Spleen (tissue), 11 donors: ENCODE measurements at regions not wholly inside any gene's neighbourhood (a gene's known extent, or its start where the extent isn't known, plus 50 kb on each side); places are given as distances from the start of the nearest gene placed in this dataset.

Experiments
- DNase-seq: peaks from one replicate; pipeline ENCODE4 v3.0.0-alpha.2; 2020
- H3K27ac ChIP-seq, 8 donors: fragments of 200-600 bp; sonication (generic) in 7 of 8; 1 replicate in 4 of 8; 2 replicates in 4 of 8; pipeline versions ENCODE4 v1.5.0 to v1.8.0; 2016 to 2021; ENCODE audit warnings: inconsistent platforms in 4 of 8, mild to moderate bottlenecking in 4 of 8, moderate library complexity in 1 of 8
- H3K27me3 ChIP-seq, 7 donors: fragments of 200-600 bp; sonication (generic) in 6 of 7; replicated peaks in 1 of 7; 1 replicate in 4 of 7; 2 replicates in 3 of 7; pipeline versions ENCODE4 v1.5.0 to v1.8.0; 2016 to 2021; ENCODE audit warnings: inconsistent platforms in 3 of 7, mild to moderate bottlenecking in 1 of 7
- H3K36me3 ChIP-seq, 6 donors: fragments of 200-600 bp; sonication (generic) in 5 of 6; 1 replicate in 4 of 6; 2 replicates in 2 of 6; pipeline versions ENCODE4 v1.5.0 to v1.8.0; 2016 to 2021; ENCODE audit warnings: inconsistent platforms in 2 of 6
- H3K4me1 ChIP-seq, 6 donors: fragments of 200-600 bp; sonication (generic) in 5 of 6; 1 replicate in 3 of 6; 2 replicates in 3 of 6; pipeline versions ENCODE4 v1.5.0 to v1.8.0; 2016 to 2021; ENCODE audit warnings: inconsistent platforms in 3 of 6
- H3K4me3 ChIP-seq, 8 donors: fragments of 200-600 bp; sonication (generic) in 7 of 8; 1 replicate in 4 of 8; 2 replicates in 4 of 8; pipeline versions ENCODE4 v1.5.0 to v1.8.0; 2016 to 2021; ENCODE audit warnings: inconsistent platforms in 4 of 8, mild to moderate bottlenecking in 4 of 8, moderate library complexity in 2 of 8
- H3K9me3 ChIP-seq, 8 donors: fragments of 200-600 bp; sonication (generic) in 7 of 8; 1 replicate in 4 of 8; 2 replicates in 4 of 8; pipeline versions ENCODE4 v1.5.0 to v1.8.0; 2016 to 2021; ENCODE audit warnings: inconsistent platforms in 4 of 8
- POLR2A ChIP-seq, 3 donors: fragments of 450-650 bp; IDR thresholded peaks; one replicate each; pipeline ENCODE4 v1.5.1; 2017; ENCODE audit warnings: antibody characterized with exemption in 3 of 3, mild to moderate bottlenecking in 1 of 3
- POLR2AphosphoS5 ChIP-seq, 3 donors: sonication (generic); formaldehyde crosslinking; IDR thresholded peaks; one replicate each; pipeline ENCODE4 v1.5.1; 2017; ENCODE audit warnings: antibody characterized with exemption in 3 of 3
- WGBS, 5 donors: extraction: QIAGEN DNeasy Blood & Tissue Kit in 3 of 5; methylation state at CpG; one replicate each; pipeline versions ENCODE4 v1.1.5 to v1.1.7; 2013 to 2018; 5-methylcytosine and 5-hydroxymethylcytosine counted together
- intact Hi-C: fragments of 100-400 bp; cut with DNase I; formaldehyde crosslinking; loops from one replicate; pipeline ENCODE4 v1.15.0; 2023; ENCODE audit warnings: low total_unique reads
- TF ChIP-seq, protein P1 (sequence below), 11 experiments: fragments of 200-600 bp in 7 of 11; fragments of 450-650 bp in 4 of 11; sonication (generic) in 4 of 11; IDR thresholded peaks in 8 of 11; conservative IDR thresholded peaks in 3 of 11; 1 replicate in 7 of 11; 2 replicates in 4 of 11; pipeline versions ENCODE4 v1.4.0 to v1.8.0; 2016 to 2021; ENCODE audit warnings: antibody characterized with exemption in 11 of 11, inconsistent platforms in 4 of 11, mild to moderate bottlenecking in 1 of 11
- donor health status: healthy with polysubstance abuse.
- donor health status: DM: no; HTN: no; CAD: no; lungs with moderate emphysema.
- donor health status: DM: no; HTN: no; CAD: no.
- donor health status: Bipolar disorder and iron deficiency.
- donor health status: healthy.
- donor health status: DM: no; HTN: no; CAD: no.
- donor health status: DM: yes; HTN: yes; CAD: no.

DNA sequence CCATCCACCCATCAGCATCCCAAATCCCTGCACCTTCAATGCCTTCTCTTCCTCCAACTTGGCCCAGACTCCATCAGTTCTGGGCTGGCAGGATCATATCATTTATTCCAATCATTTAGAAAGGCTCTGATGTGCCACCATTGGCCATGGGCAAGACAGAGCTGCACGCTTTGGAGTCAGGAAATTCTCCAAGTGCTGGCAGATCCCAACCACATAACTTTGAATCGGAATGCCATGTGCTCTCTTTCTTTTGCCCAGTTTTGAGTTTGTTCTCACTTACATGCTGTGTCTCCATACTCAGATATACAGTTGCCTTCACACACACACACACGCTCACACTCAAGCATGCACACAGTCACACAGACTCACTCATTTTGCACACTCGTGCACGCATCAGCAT is 85.7 kb upstream of the GHITM start:
- peaks cover 0 to 6% (median 0%) of the 10 kb centered on the region in 7 donors for H3K27me3 ChIP-seq
- intact Hi-C loops = no loop called here
- H3K4me3 ChIP-seq = no peak overlapping the region
- TF ChIP-seq POLR2AphosphoS5 (IDR thresholded peaks at IDR 0.05) (no peak), POLR2A (IDR thresholded peaks at IDR 0.05) (no peak)
- TF ChIP-seq, protein P1, sequence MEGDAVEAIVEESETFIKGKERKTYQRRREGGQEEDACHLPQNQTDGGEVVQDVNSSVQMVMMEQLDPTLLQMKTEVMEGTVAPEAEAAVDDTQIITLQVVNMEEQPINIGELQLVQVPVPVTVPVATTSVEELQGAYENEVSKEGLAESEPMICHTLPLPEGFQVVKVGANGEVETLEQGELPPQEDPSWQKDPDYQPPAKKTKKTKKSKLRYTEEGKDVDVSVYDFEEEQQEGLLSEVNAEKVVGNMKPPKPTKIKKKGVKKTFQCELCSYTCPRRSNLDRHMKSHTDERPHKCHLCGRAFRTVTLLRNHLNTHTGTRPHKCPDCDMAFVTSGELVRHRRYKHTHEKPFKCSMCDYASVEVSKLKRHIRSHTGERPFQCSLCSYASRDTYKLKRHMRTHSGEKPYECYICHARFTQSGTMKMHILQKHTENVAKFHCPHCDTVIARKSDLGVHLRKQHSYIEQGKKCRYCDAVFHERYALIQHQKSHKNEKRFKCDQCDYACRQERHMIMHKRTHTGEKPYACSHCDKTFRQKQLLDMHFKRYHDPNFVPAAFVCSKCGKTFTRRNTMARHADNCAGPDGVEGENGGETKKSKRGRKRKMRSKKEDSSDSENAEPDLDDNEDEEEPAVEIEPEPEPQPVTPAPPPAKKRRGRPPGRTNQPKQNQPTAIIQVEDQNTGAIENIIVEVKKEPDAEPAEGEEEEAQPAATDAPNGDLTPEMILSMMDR (IDR thresholded peaks at IDR 0.05 in 8 of 11, conservative IDR thresholded peaks at IDR 0.05 in 3 of 11) = no peak
- WGBS, 5 donors = 84 to 94% (median 86%) methylated on average over 5 of the region's 5 CpGs
- peaks cover 0 to 21% (median 6%) of the 10 kb centered on the region in 8 donors for H3K9me3 ChIP-seq
- no peak for DNase-seq
- no peaks in the 10 kb centered on the region for H3K4me1 ChIP-seq
- H3K27ac ChIP-seq = no peak overlapping the region
- no peaks in the 10 kb centered on the region for H3K36me3 ChIP-seq

DNA sequence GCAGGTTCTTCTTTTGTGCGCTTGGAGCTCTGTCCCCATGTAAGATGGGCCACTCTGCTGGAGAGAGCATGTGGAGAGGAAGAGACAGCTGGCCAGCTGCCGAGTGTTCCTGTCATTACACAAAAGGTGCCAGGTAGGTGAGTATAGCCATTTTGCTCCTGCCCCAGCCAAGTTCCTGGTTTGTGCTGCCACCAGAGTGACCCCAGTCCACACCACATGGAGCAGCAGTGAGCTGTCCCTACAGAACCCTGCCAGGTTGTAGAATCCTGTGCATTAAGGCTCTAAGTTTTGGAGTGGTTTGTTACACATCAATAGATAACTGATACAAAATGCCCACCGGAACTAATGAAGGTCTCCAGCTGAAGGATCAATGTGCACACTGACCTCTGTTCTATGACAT is 84.6 kb upstream of the GHITM start:
- DNase-seq = no peak
- intact Hi-C loops = no loop called here
- TF ChIP-seq POLR2A (IDR thresholded peaks at IDR 0.05) = no peak
- no peak for TF ChIP-seq POLR2AphosphoS5 (IDR thresholded peaks at IDR 0.05)
- TF ChIP-seq, protein P1 (IDR thresholded peaks at IDR 0.05 in 8 of 11, conservative IDR thresholded peaks at IDR 0.05 in 3 of 11) = no peak
- Histone ChIP-seq H3K9me3 (peaks cover 0 to 12% (median 5%) of the 10 kb centered on the region in 8 donors), H3K36me3 (no peaks in the 10 kb centered on the region), H3K27ac (no peak overlapping the region), H3K4me3 (no peak overlapping the region), H3K27me3 (no peaks in the 10 kb centered on the region), H3K4me1 (no peaks in the 10 kb centered on the region)
- WGBS, 5 donors = 77 to 99% (median 81%) methylated on average over 2 to 3 of the region's 3 CpGs

DNA sequence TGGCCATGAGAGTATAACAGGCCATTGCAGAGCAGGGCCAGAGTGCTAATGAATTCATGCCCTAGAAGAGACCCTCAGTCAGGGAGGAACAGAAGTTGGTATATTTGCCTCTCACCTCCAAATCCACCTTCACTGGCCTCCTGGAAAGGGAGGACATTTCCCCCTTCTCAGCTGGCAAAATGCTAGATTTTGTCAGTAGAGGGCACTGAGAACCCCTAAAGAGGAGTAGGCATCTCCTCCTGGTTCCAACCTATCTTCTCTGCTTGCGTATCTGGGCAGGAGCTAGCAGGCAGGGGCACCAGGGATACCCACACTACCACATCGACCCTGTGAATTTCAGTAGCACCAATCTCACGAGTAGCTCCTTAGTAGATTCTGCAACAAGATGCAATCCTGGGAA is 79.8 kb upstream of the GHITM start:
- Histone ChIP-seq H3K4me3 (no peak overlapping the region), H3K27ac (no peak overlapping the region), H3K36me3 (no peaks in the 10 kb centered on the region), H3K9me3 (peaks cover 0 to 5% (median 0%) of the 10 kb centered on the region in 8 donors), H3K27me3 (peaks cover 0 to 7% (median 0%) of the 10 kb centered on the region in 7 donors), H3K4me1 (no peaks in the 10 kb centered on the region)
- TF ChIP-seq POLR2AphosphoS5 (IDR thresholded peaks at IDR 0.05) (no peak), POLR2A (IDR thresholded peaks at IDR 0.05) (no peak)
- TF ChIP-seq, protein P1 (IDR thresholded peaks at IDR 0.05 in 8 of 11, conservative IDR thresholded peaks at IDR 0.05 in 3 of 11) = no peak
- DNase-seq = no peak
- intact Hi-C loops = no loop called here
- WGBS, 5 donors = 74 to 93% (median 85%) methylated on average over 3 of the region's 3 CpGs

DNA sequence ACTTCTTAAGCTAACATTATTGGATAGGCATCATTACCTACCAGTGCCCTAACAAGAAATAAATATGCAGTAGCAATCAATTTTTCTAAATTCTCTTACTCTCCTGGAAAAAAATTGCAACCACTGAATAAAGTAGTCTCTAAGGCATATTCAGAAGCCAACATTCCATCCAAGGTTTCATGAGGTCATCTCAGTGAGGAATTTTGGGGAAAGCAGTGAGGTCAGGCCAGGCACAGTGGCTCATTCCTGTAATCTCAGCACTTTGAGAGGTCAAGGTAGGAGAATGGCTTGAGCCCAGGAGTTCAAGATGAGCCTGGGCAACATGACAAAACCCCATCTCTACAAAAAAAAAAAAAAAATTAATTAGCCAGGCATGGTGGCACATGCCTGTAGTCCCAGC is 75.9 kb upstream of the GHITM start:
- peaks cover 0 to 7% (median 0%) of the 10 kb centered on the region in 7 donors for H3K27me3 ChIP-seq
- no peak overlapping the region for H3K4me3 ChIP-seq
- intact Hi-C loops = no loop called here
- no peak for DNase-seq
- H3K27ac ChIP-seq = no peak overlapping the region
- no peak for TF ChIP-seq POLR2AphosphoS5 (IDR thresholded peaks at IDR 0.05)
- TF ChIP-seq, protein P1 (IDR thresholded peaks at IDR 0.05 in 8 of 11, conservative IDR thresholded peaks at IDR 0.05 in 3 of 11) = no peak
- TF ChIP-seq POLR2A (IDR thresholded peaks at IDR 0.05) = no peak
- H3K36me3 ChIP-seq = no peaks in the 10 kb centered on the region
- H3K4me1 ChIP-seq = no peaks in the 10 kb centered on the region
- no peaks in the 10 kb centered on the region for H3K9me3 ChIP-seq
